Transverse colon (tissue), 4 donors: ENCODE measurements at regions not wholly inside any gene's neighbourhood (a gene's known extent, or its start where the extent isn't known, plus 50 kb on each side); places are given as distances from the start of the nearest gene placed in this dataset.

Experiments
- DNase-seq: peaks from one replicate; pipeline ENCODE4 v3.0.0-alpha.2; 2019
- H3K27ac ChIP-seq, 4 donors: fragments of 200-600 bp; sonication (generic); 2 replicates each; pipeline ENCODE4 v1.5.1; 2016 to 2018; ENCODE audit warnings: inconsistent platforms in 4 of 4
- H3K27me3 ChIP-seq: fragments of 200-600 bp; sonication (generic); 2 replicates; pipeline ENCODE4 v1.5.1; 2017; ENCODE audit warnings: inconsistent platforms
- H3K36me3 ChIP-seq, 4 donors: fragments of 200-600 bp; sonication (generic); 2 replicates each; pipeline ENCODE4 v1.5.1; 2017 to 2019; ENCODE audit warnings: inconsistent platforms in 4 of 4
- H3K4me1 ChIP-seq, 4 donors: fragments of 200-600 bp; sonication (generic); 2 replicates each; pipeline ENCODE4 v1.5.1; 2017 to 2020; ENCODE audit warnings: inconsistent platforms in 4 of 4
- H3K4me3 ChIP-seq, 4 donors: fragments of 200-600 bp; sonication (generic); 1 replicate in 1 of 4; 2 replicates in 3 of 4; pipeline versions ENCODE4 v1.5.1 to v1.6.1; 2017 to 2019; ENCODE audit warnings: inconsistent platforms in 4 of 4
- H3K9me3 ChIP-seq, 2 donors: fragments of 200-600 bp; sonication (generic); 2 replicates each; pipeline ENCODE4 v1.5.1; 2017 to 2019; ENCODE audit warnings: inconsistent platforms in 2 of 2
- CTCF ChIP-seq, 5 experiments: fragments of 200-600 bp in 3 of 5; fragments of 450-650 bp in 2 of 5; sonication (generic) in 3 of 5; IDR thresholded peaks; 1 replicate in 2 of 5; 2 replicates in 3 of 5; pipeline ENCODE4 v1.5.1; 2016 to 2017; ENCODE audit warnings: antibody characterized with exemption in 5 of 5, inconsistent platforms in 3 of 5, mild to moderate bottlenecking in 2 of 5, moderate library complexity in 1 of 5
- EP300 ChIP-seq: sonication (generic); formaldehyde crosslinking; IDR thresholded peaks from one replicate; pipeline ENCODE4 v1.6.1; 2017; ENCODE audit warnings: antibody characterized with exemption, low read depth
- POLR2A ChIP-seq: fragments of 450-650 bp; IDR thresholded peaks from one replicate; pipeline ENCODE4 v1.6.1; 2016; ENCODE audit warnings: antibody characterized with exemption, mild to moderate bottlenecking, moderate library complexity
- POLR2AphosphoS5 ChIP-seq, 3 donors: sonication (generic); formaldehyde crosslinking; IDR thresholded peaks; one replicate each; pipeline ENCODE4 v1.6.1; 2016; ENCODE audit warnings: antibody characterized with exemption in 3 of 3
- WGBS, 2 donors: methylation state at CpG; one replicate each; pipeline ENCODE4 v1.1.5; 2018; ENCODE audit warnings: low coverage in 1 of 2; 5-methylcytosine and 5-hydroxymethylcytosine counted together
- in situ Hi-C, 4 donors: fragments of 200-750 bp; cut with MboI; loops; one replicate each; pipeline versions ENCODE4 v1.15.0 to v1.15.1; 2017; ENCODE audit warnings: low sequenced_read_pairs in 3 of 4, low pct_ligation_motif_present in 1 of 4, low pct_unique_long_range_greater_than_20kb in 1 of 4
- intact Hi-C: fragments of 100-400 bp; cut with DNase I; formaldehyde crosslinking; loops from one replicate; pipeline ENCODE4 v1.15.1; 2023; ENCODE audit warnings: low total_unique reads

DNA sequence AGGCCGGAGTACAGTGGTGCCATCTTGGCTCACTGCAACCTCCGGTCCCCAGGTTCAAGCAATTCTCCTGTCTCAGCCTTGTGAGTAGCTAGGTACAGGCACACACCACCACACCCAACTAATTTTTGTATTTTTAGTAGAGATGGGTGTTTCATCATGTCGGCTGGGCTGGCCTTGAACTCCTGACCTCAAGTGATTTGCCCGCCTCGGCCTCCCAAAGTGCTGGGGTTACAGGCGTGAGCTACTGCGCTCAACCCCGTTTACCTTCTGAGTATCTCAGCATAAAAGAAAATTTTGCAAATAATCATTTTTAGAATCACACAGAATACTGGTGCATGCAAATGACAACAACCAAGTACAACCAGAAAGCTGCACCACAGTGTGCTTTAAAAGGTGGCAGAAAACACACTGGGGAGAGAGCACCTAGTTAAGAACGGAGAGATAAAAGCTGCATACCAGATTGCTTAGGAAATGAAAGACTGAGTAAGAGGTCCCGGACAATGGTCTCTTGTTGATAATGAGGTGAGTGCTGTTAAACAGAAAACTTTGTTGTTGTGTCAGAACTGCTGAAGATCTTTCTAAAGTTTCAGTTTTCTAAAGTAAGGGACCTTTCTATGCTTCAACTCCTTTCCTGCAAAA is 189.6 kb downstream of the ACTR3 start:
- in situ Hi-C loops = no loop called here
- no peaks in the 10 kb centered on the region for H3K9me3 ChIP-seq
- H3K36me3 ChIP-seq = no peaks in the 10 kb centered on the region
- no peak overlapping the region for H3K27ac ChIP-seq
- no peak overlapping the region for H3K4me3 ChIP-seq
- intact Hi-C loops = no loop called here
- no peak for DNase-seq
- WGBS, 2 donors = 85 to 86% methylated on average over 4 to 10 of the region's 10 CpGs
- TF ChIP-seq POLR2A (no peak), EP300 (no peak), POLR2AphosphoS5 (IDR thresholded peaks at IDR 0.05) (no peak), CTCF (IDR thresholded peaks at IDR 0.05) (no peak)
- H3K4me1 ChIP-seq = peaks cover 0 to 4% (median 0%) of the 10 kb centered on the region in 4 donors
- no peaks in the 10 kb centered on the region for H3K27me3 ChIP-seq

GRCh38 chr2:114082731-114083433 is 193.0 kb downstream of the ACTR3 start:
- intact Hi-C loops (no loop called here), in situ Hi-C loops (no loop called here)
- no peak overlapping the region for H3K27ac ChIP-seq
- peaks cover 0 to 4% (median 0%) of the 10 kb centered on the region in 4 donors for H3K4me1 ChIP-seq
- H3K9me3 ChIP-seq = no peaks in the 10 kb centered on the region
- no peaks in the 10 kb centered on the region for H3K36me3 ChIP-seq
- H3K4me3 ChIP-seq = no peak overlapping the region
- TF ChIP-seq CTCF (IDR thresholded peaks at IDR 0.05) (no peak), EP300 (no peak), POLR2AphosphoS5 (IDR thresholded peaks at IDR 0.05) (no peak), POLR2A (no peak)
- no peaks in the 10 kb centered on the region for H3K27me3 ChIP-seq
- no peak for DNase-seq
- WGBS, 2 donors = 63 to 64% methylated on average over 3 to 7 of the region's 7 CpGs

DNA sequence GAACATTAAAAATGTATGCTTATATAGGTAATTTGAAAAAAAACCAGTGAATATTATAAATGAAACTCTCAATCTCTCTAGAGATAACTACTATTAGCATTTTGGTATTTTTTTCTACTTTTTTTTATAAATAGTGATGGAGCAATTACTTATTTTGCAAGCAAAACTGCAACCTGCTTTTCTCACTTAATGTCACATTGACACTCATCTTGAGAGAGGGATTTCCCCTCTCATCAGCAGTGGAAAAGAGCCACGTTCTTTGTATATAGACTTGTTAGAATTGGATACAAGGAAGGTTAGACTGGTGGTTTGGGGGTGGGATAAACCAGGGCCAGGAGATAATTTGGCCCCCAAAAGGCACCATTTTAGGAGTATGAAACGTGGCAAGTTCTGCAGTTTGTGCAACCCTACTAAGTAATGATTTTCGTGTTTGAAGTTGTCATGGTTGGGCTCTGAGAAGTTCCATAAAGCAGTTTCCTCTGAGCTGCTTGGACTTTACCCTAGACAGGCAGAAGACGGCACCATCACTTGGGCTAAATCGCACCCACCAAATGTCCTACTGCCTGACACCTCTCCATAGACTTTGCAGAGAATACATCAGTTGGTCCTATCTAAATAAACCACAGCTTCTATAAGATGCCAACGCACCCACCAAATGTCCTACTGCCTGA is 194.0 kb downstream of the ACTR3 start:
- Histone ChIP-seq H3K36me3 (no peaks in the 10 kb centered on the region), H3K27ac (no peak overlapping the region), H3K27me3 (no peaks in the 10 kb centered on the region), H3K4me3 (no peak overlapping the region), H3K9me3 (no peaks in the 10 kb centered on the region), H3K4me1 (peaks cover 0 to 4% (median 0%) of the 10 kb centered on the region in 4 donors)
- in situ Hi-C loops (no loop called here), intact Hi-C loops (no loop called here)
- WGBS, 2 donors = 55 to 65% methylated on average over 3 to 5 of the region's 6 CpGs
- no peak for DNase-seq
- TF ChIP-seq POLR2AphosphoS5 (IDR thresholded peaks at IDR 0.05) (no peak), CTCF (IDR thresholded peaks at IDR 0.05) (no peak), EP300 (no peak), POLR2A (no peak)

GRCh38 chr2:114085238-114085637 is 195.3 kb downstream of the ACTR3 start:
- in situ Hi-C loops = no loop called here
- H3K4me1 ChIP-seq = peaks cover 0 to 4% (median 0%) of the 10 kb centered on the region in 4 donors
- H3K4me3 ChIP-seq = no peak overlapping the region
- 57 to 89% methylated on average over 1 of the region's 1 CpG for WGBS, 2 donors
- intact Hi-C loops = no loop called here
- no peaks in the 10 kb centered on the region for H3K36me3 ChIP-seq
- no peak for TF ChIP-seq POLR2A
- no peak for TF ChIP-seq EP300
- TF ChIP-seq POLR2AphosphoS5 (IDR thresholded peaks at IDR 0.05) = no peak
- TF ChIP-seq CTCF (IDR thresholded peaks at IDR 0.05) = no peak
- no peak for DNase-seq
- no peak overlapping the region for H3K27ac ChIP-seq
- H3K27me3 ChIP-seq = no peaks in the 10 kb centered on the region
- H3K9me3 ChIP-seq = no peaks in the 10 kb centered on the region
